ENCODE measurements at regions not wholly inside any gene's neighbourhood (a gene's known extent, or its start where the extent isn't known, plus 50 kb on each side); places are given as distances from the start of the nearest gene placed in this dataset. TPM values are rescaled to one million over a fixed set of nuclear protein-coding genes. Genes with fewer than 3 reads are reported as not detected.

DNA sequence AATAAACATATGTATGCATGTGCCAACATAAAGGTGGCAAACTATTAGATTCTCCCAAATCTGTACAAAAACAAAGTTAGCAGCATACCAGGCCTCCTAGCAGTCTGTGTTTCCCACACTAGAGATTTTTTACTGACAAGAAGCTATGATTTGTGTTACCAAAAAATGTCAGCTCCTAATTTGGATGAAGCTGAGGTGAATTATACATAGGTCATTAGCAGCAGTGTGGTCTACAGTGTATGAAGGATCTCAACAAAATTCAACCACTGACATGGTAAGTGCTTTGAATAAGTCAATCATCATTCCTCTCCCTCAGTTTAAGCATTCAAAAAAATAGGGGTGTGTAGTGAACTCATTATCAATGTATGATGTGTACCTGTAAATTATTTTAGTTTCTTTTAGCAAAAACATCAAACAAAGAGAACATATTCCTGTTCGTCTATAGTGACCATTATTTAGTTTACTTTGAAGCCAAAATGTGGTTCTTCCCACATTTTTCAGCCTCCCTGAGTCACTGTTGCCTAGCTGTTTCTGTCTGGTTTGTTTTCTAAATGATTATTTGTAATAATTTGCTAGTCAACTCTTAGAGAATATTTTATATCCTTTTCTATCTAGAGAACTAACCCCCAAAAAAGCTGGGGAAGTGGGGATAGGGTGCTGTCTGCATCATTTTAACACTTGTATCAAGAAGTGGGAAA, 52.1 kb upstream of the RGMB start:
- H3K4me3 ChIP-seq (replicated peaks in 1 of 3) = no peak overlapping the region
- no peak for DNase-seq
- H3K27ac ChIP-seq = no peak overlapping the region
- no peaks in the 10 kb centered on the region for H3K36me3 ChIP-seq
- no peaks in the 10 kb centered on the region for H3K27me3 ChIP-seq
- intact Hi-C loops (cut with DNase I) = no loop called here
- TF ChIP-seq POLR2A (IDR thresholded peaks at IDR 0.05) = no peak
- TF ChIP-seq, protein P1, sequence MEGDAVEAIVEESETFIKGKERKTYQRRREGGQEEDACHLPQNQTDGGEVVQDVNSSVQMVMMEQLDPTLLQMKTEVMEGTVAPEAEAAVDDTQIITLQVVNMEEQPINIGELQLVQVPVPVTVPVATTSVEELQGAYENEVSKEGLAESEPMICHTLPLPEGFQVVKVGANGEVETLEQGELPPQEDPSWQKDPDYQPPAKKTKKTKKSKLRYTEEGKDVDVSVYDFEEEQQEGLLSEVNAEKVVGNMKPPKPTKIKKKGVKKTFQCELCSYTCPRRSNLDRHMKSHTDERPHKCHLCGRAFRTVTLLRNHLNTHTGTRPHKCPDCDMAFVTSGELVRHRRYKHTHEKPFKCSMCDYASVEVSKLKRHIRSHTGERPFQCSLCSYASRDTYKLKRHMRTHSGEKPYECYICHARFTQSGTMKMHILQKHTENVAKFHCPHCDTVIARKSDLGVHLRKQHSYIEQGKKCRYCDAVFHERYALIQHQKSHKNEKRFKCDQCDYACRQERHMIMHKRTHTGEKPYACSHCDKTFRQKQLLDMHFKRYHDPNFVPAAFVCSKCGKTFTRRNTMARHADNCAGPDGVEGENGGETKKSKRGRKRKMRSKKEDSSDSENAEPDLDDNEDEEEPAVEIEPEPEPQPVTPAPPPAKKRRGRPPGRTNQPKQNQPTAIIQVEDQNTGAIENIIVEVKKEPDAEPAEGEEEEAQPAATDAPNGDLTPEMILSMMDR (IDR thresholded peaks at IDR 0.05) = no peak
- H3K9me3 ChIP-seq = no peaks in the 10 kb centered on the region
- no peaks in the 10 kb centered on the region for H3K4me1 ChIP-seq
- WGBS, 2 donors = 58 to 77% methylated on average over 1 of the region's 1 CpG

DNA sequence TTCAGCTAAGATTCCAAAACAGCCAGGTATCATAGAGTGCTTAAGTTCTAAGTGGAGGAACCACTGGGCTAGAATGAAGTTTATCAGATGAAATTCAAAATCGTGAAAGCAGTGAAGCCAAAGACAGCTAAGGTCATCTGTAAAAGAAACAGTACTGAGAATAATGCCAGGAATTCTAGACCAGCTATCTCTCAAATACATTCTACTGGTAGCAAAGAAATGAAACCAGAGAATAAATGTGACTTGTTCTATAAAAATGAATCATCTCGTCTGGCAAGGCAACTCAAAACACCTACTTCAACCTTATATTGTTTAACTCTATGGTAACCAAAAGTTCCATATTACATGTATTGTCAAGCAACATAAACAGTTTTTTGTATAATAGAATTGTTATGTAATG, 51.3 kb upstream of the RGMB start:
- Histone ChIP-seq H3K27me3 (no peaks in the 10 kb centered on the region), H3K4me3 (replicated peaks in 1 of 3) (no peak overlapping the region), H3K9me3 (no peaks in the 10 kb centered on the region), H3K36me3 (no peaks in the 10 kb centered on the region), H3K27ac (no peak overlapping the region), H3K4me1 (no peaks in the 10 kb centered on the region)
- WGBS, 2 donors = 40 to 48% methylated on average over 2 of the region's 2 CpGs
- DNase-seq = no peak
- intact Hi-C loops (cut with DNase I) = no loop called here
- no peak for TF ChIP-seq POLR2A (IDR thresholded peaks at IDR 0.05)
- TF ChIP-seq, protein P1 (IDR thresholded peaks at IDR 0.05) = no peak

- intact Hi-C loops (cut with DNase I) = no loop called here
- WGBS, 2 donors = 77 to 80% methylated on average over 2 of the region's 2 CpGs
- Histone ChIP-seq H3K4me3 (replicated peaks in 1 of 3) (no peak overlapping the region), H3K36me3 (no peaks in the 10 kb centered on the region), H3K27me3 (no peaks in the 10 kb centered on the region), H3K27ac (no peak overlapping the region), H3K9me3 (no peaks in the 10 kb centered on the region), H3K4me1 (no peaks in the 10 kb centered on the region)
- no peak for TF ChIP-seq POLR2A (IDR thresholded peaks at IDR 0.05)
- TF ChIP-seq, protein P1 (IDR thresholded peaks at IDR 0.05) = no peak
- no peak for DNase-seq
Measured at GRCh38 chr5:98723061-98723460, 50.4 kb upstream of the RGMB start.

Small RNA genes in the stretch of these regions (small RNA-seq; reads per million reads assigned to genes)
- not detected for gene AC008834.1
- not detected for gene AC074133.1
- gene MRPS35P2 = not detected
